G401 (cell line): ENCODE measurements at regions not wholly inside any gene's neighbourhood (a gene's known extent, or its start where the extent isn't known, plus 50 kb on each side); places are given as distances from the start of the nearest gene placed in this dataset.

Experiments
- DNase-seq: peaks from one replicate; pipeline ENCODE4 v3.0.0-alpha.2; 2015; ENCODE audit warnings: low spot score
- in situ Hi-C: cut with HindIII; loops from 2 replicates; pipeline ENCODE4 v1.10.0; 2016; ENCODE audit warnings: low sequenced_read_pairs, mixed read lengths

- DNase-seq = no peak
- in situ Hi-C loops = no loop called here
These were observed 433.9 kb downstream of the KCNJ2 start for GRCh38 chr17:70603226-70603625.

- DNase-seq = no peak
- in situ Hi-C loops = no loop called here
These were observed 435.5 kb downstream of the KCNJ2 start for GRCh38 chr17:70604854-70605253.

GRCh38 chr17:70606086-70606485 is 436.8 kb downstream of the KCNJ2 start:
- in situ Hi-C loops = no loop called here
- no peak for DNase-seq

- no peak for DNase-seq
- in situ Hi-C loops = no loop called here
These were observed 438.9 kb downstream of the KCNJ2 start for GRCh38 chr17:70608193-70608592.

GRCh38 chr17:70608957-70609356 is 439.6 kb downstream of the KCNJ2 start:
- DNase-seq = no peak
- in situ Hi-C loops = no loop called here

- in situ Hi-C loops = no loop called here
- DNase-seq = peak; percentile 8
These were observed 440.2 kb downstream of the KCNJ2 start for GRCh38 chr17:70609566-70609965.

- in situ Hi-C loops = no loop called here
- DNase-seq = no peak
These were observed 440.8 kb downstream of the KCNJ2 start for GRCh38 chr17:70610161-70610560.

GRCh38 chr17:70613681-70614080 is 444.3 kb downstream of the KCNJ2 start:
- DNase-seq = no peak
- in situ Hi-C loops = no loop called here

- no peak for DNase-seq
- in situ Hi-C loops = no loop called here
These were observed 446.5 kb downstream of the KCNJ2 start for GRCh38 chr17:70615831-70616230.

GRCh38 chr17:70618641-70619040 is 449.3 kb downstream of the KCNJ2 start:
- in situ Hi-C loops = no loop called here
- DNase-seq = no peak

- in situ Hi-C loops = no loop called here
- DNase-seq = no peak
These were observed 452.2 kb downstream of the KCNJ2 start for GRCh38 chr17:70621566-70621965.

GRCh38 chr17:70622368-70623260 is 453.3 kb downstream of the KCNJ2 start:
- in situ Hi-C loops = no loop called here
- DNase-seq = peak; percentile 37

- DNase-seq = no peak
- in situ Hi-C loops = no loop called here
These were observed 454.9 kb downstream of the KCNJ2 start for GRCh38 chr17:70624211-70624610.

GRCh38 chr17:70629902-70630301 is 460.6 kb downstream of the KCNJ2 start:
- in situ Hi-C loops = no loop called here
- DNase-seq = no peak

- DNase-seq = peak; percentile 48
- in situ Hi-C loops = no loop called here
These were observed 467.3 kb downstream of the KCNJ2 start for GRCh38 chr17:70636517-70637133.

- no peak for DNase-seq
- in situ Hi-C loops = no loop called here
These were observed 472.7 kb downstream of the KCNJ2 start for GRCh38 chr17:70642059-70642458.

- no peak for DNase-seq
- in situ Hi-C loops = no loop called here
These were observed 474.8 kb downstream of the KCNJ2 start for GRCh38 chr17:70644096-70644495.

- in situ Hi-C loops = no loop called here
- DNase-seq = no peak
These were observed 477.3 kb downstream of the KCNJ2 start for GRCh38 chr17:70646673-70647072.

- no peak for DNase-seq
- in situ Hi-C loops = no loop called here
These were observed 478.8 kb downstream of the KCNJ2 start for GRCh38 chr17:70648166-70648565.

- no peak for DNase-seq
- in situ Hi-C loops = no loop called here
These were observed 484.5 kb downstream of the KCNJ2 start for GRCh38 chr17:70653850-70654249.

GRCh38 chr17:70654706-70655105 is 485.4 kb downstream of the KCNJ2 start:
- in situ Hi-C loops = no loop called here
- no peak for DNase-seq
